HL-60 (cell line): ENCODE measurements at regions not wholly inside any gene's neighbourhood (a gene's known extent, or its start where the extent isn't known, plus 50 kb on each side); places are given as distances from the start of the nearest gene placed in this dataset.

Experiments used
- DNase-seq, 2 experiments: peaks; one replicate each; pipeline ENCODE4 v3.0.0-alpha.2; 2010 to 2020; ENCODE audit warnings: low read depth in 1 of 2, low spot score in 1 of 2
- H3K27ac ChIP-seq: fragments of 250-450 bp; sonication (Bioruptor Pico); replicated peaks from 2 replicates; pipeline ENCODE4 v1.5.1; 2020; ENCODE audit warnings: mild to moderate bottlenecking, moderate library complexity
- H3K27me3 ChIP-seq: fragments of 250-450 bp; sonication (Bioruptor Pico); 2 replicates; pipeline ENCODE4 v1.5.1; 2021; ENCODE audit warnings: mild to moderate bottlenecking, moderate library complexity; ENCODE audit not compliant: insufficient read depth, poor library complexity, severe bottlenecking
- H3K4me3 ChIP-seq: replicated peaks from 2 replicates; pipeline ENCODE4 v1.5.1; 2011; ENCODE audit warnings: mild to moderate bottlenecking, control low read depth, low read length; ENCODE audit not compliant: insufficient read depth
- GABPA ChIP-seq: IDR thresholded peaks from 2 replicates; pipeline ENCODE4 v1.6.1; 2012; ENCODE audit warnings: low read depth
- POLR2AphosphoS5 ChIP-seq: IDR thresholded peaks from 2 replicates; pipeline ENCODE4 v1.6.1; 2012; ENCODE audit warnings: low read depth
- REST ChIP-seq: IDR thresholded peaks from 2 replicates; pipeline ENCODE4 v1.6.1; 2012; ENCODE audit warnings: low read depth; ENCODE audit not compliant: insufficient replicate concordance
- SPI1 ChIP-seq: IDR thresholded peaks from 2 replicates; pipeline ENCODE4 v1.6.1; 2012; ENCODE audit warnings: low read depth, mild to moderate bottlenecking, borderline replicate concordance
- TF ChIP-seq, protein P1 (sequence below): IDR thresholded peaks from one replicate; pipeline ENCODE4 v1.5.1; 2011; ENCODE audit warnings: low read length, control low read depth, inconsistent platforms; ENCODE audit not compliant: insufficient read depth

- H3K27me3 ChIP-seq = no peaks in the 10 kb centered on the region
- DNase-seq = no peak
- TF ChIP-seq REST = no peak
- TF ChIP-seq, protein P1, sequence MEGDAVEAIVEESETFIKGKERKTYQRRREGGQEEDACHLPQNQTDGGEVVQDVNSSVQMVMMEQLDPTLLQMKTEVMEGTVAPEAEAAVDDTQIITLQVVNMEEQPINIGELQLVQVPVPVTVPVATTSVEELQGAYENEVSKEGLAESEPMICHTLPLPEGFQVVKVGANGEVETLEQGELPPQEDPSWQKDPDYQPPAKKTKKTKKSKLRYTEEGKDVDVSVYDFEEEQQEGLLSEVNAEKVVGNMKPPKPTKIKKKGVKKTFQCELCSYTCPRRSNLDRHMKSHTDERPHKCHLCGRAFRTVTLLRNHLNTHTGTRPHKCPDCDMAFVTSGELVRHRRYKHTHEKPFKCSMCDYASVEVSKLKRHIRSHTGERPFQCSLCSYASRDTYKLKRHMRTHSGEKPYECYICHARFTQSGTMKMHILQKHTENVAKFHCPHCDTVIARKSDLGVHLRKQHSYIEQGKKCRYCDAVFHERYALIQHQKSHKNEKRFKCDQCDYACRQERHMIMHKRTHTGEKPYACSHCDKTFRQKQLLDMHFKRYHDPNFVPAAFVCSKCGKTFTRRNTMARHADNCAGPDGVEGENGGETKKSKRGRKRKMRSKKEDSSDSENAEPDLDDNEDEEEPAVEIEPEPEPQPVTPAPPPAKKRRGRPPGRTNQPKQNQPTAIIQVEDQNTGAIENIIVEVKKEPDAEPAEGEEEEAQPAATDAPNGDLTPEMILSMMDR = no peak
- no peak for TF ChIP-seq POLR2AphosphoS5
- no peak for TF ChIP-seq GABPA
- TF ChIP-seq SPI1 = no peak
- no peak overlapping the region for H3K4me3 ChIP-seq
- no peak overlapping the region for H3K27ac ChIP-seq
Observed at GRCh38 chr2:52861596-52861995, 906.0 kb upstream of the CHAC2 start.

DNA sequence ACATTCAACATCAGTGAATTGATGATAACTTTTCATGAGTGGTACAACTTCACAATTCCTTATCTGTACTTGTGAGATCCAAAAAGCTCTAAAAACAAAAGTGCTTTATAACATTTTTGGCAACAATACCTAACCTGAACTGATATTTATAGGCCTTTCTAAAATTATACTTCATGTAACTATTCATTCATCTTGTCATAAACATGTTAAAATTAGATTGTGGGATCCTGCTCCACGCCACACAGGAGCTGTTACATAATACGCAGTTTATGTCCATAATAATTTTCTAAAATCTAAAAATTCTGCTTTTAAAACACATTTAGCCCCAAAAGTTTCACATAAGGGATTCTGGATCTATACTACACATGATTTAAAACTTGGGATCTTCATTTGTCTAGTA is 908.5 kb upstream of the CHAC2 start:
- no peak overlapping the region for H3K4me3 ChIP-seq
- TF ChIP-seq, protein P1 = no peak
- TF ChIP-seq SPI1 (no peak), POLR2AphosphoS5 (no peak), GABPA (no peak), REST (no peak)
- no peaks in the 10 kb centered on the region for H3K27me3 ChIP-seq
- no peak for DNase-seq
- H3K27ac ChIP-seq = no peak overlapping the region

- DNase-seq = no peak
- Histone ChIP-seq H3K27me3 (no peaks in the 10 kb centered on the region), H3K4me3 (no peak overlapping the region), H3K27ac (no peak overlapping the region)
- TF ChIP-seq POLR2AphosphoS5 (no peak), SPI1 (no peak), REST (no peak)
- TF ChIP-seq, protein P1 = no peak
Observed at GRCh38 chr2:52857722-52858121, 909.9 kb upstream of the CHAC2 start.
